ENCODE measurements at regions not wholly inside any gene's neighbourhood (a gene's known extent, or its start where the extent isn't known, plus 50 kb on each side); places are given as distances from the start of the nearest gene placed in this dataset.

DNA sequence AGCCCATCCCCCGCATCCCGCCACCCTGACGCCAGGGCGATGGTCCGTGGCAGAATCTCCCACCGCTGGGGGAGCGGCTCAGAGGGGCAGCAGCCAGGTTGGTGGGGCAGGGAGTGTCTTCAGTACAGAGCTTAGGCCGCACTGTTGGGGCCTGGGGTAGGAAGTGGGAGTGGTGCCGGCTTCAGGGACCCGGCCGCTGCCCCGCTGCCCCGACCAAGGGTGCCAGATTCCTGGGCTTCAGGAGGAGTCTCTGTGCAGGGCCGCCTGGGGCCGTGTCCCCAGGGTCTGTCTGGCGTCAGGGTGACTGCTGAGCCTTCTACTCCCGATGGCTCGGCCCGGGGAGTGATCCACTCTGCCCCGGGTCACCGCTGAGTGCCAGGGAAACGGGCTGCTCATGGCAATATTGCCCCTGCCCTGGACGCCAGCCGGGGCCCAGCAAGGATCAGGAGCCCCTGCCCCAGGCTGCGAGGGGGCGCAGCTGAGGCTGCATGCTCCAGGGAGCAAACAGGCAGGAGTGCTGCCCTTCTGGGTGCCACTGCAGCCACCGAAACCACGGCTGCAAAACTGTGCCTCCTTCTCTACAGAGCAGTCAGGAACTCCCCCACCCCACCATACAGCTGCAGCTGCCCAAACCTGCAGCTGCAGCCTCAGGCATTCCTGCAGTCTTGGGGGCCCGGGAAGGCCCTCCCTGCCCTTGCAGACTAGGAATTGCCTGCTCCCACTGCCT, 1206.1 kb downstream of the ARAP2 start:
- Histone ChIP-seq H3K36me3 (no peaks in the 10 kb centered on the region), H3K4me3 (no peak overlapping the region), H3K27me3 (no peaks in the 10 kb centered on the region), H3K4me1 (no peaks in the 10 kb centered on the region), H3K9me3 (peaks cover 0 to 5% (median 0%) of the 10 kb centered on the region in 4 donors), H3K27ac (replicated peaks in 1 of 4) (no peak overlapping the region)
- intact Hi-C loops (cut with DNase I): no loop called here
- no peak for DNase-seq (ENCODE audit: extremely low spot score)
- 93% methylated on average over 14 of the region's 29 CpGs for WGBS
- TF ChIP-seq EP300 (IDR thresholded peaks at IDR 0.05) (no peak), POLR2AphosphoS5 (IDR thresholded peaks at IDR 0.05) (no peak), POLR2A (IDR thresholded peaks at IDR 0.05; ENCODE audit: low read depth) (no peak)
- TF ChIP-seq, protein P1, sequence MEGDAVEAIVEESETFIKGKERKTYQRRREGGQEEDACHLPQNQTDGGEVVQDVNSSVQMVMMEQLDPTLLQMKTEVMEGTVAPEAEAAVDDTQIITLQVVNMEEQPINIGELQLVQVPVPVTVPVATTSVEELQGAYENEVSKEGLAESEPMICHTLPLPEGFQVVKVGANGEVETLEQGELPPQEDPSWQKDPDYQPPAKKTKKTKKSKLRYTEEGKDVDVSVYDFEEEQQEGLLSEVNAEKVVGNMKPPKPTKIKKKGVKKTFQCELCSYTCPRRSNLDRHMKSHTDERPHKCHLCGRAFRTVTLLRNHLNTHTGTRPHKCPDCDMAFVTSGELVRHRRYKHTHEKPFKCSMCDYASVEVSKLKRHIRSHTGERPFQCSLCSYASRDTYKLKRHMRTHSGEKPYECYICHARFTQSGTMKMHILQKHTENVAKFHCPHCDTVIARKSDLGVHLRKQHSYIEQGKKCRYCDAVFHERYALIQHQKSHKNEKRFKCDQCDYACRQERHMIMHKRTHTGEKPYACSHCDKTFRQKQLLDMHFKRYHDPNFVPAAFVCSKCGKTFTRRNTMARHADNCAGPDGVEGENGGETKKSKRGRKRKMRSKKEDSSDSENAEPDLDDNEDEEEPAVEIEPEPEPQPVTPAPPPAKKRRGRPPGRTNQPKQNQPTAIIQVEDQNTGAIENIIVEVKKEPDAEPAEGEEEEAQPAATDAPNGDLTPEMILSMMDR (IDR thresholded peaks at IDR 0.05): no peak

DNA sequence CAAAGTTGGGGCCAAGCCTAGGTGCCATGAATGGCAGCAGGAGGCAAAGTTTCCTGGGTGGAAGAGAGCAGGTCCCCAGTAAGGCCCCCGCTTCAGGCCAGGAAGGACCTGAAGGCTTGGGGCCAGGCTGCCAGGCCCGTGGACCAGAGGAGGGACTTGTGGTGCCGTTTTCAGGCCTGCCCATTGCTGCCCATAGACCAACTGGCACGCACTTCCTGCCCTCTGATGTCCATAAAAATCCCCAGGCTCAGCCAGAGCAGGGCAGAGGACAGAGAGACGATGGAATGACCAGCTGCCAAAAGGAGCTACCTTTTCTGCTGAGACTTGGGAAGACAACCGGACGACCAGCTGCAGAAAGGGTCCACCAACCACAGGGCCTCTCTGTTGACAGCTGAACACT, 1205.5 kb downstream of the ARAP2 start:
- intact Hi-C loops (cut with DNase I): no loop called here
- 100% methylated on average over 1 of the region's 7 CpGs for WGBS
- Histone ChIP-seq H3K27ac (replicated peaks in 1 of 4) (no peak overlapping the region), H3K27me3 (no peaks in the 10 kb centered on the region), H3K9me3 (peaks cover 0 to 5% (median 0%) of the 10 kb centered on the region in 4 donors), H3K36me3 (no peaks in the 10 kb centered on the region), H3K4me1 (no peaks in the 10 kb centered on the region), H3K4me3 (no peak overlapping the region)
- no peak for DNase-seq (ENCODE audit: extremely low spot score)
- TF ChIP-seq EP300 (IDR thresholded peaks at IDR 0.05) (no peak), POLR2AphosphoS5 (IDR thresholded peaks at IDR 0.05) (no peak), POLR2A (IDR thresholded peaks at IDR 0.05; ENCODE audit: low read depth) (no peak)
- TF ChIP-seq, protein P1 (IDR thresholded peaks at IDR 0.05): no peak

DNA sequence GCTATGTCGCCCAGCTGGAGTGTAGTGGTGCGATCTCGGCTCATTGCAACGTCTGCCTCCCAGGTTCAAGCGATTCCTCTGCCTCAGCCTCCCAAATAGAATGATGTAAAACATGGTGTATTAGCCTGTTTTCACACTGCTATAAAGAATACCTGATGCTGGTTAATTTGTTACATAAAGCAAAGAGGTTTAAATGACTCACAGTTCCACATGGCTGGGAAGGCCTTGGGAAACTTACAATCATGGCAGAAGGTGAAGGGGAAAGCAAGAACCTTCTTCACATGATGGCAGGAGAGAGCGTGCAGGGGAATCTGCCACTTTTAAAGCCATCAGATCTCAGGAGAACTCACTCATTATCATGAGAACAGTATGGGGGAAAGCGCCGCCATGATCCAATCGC, 1191.8 kb downstream of the ARAP2 start:
- Histone ChIP-seq H3K9me3 (no peaks in the 10 kb centered on the region), H3K4me1 (no peaks in the 10 kb centered on the region), H3K36me3 (no peaks in the 10 kb centered on the region), H3K4me3 (no peak overlapping the region), H3K27me3 (no peaks in the 10 kb centered on the region), H3K27ac (replicated peaks in 1 of 4) (no peak overlapping the region)
- intact Hi-C loops (cut with DNase I): no loop called here
- WGBS: 94% methylated on average over 9 of the region's 9 CpGs
- TF ChIP-seq EP300 (IDR thresholded peaks at IDR 0.05): no peak
- TF ChIP-seq, protein P1 (IDR thresholded peaks at IDR 0.05): no peak
- no peak for TF ChIP-seq POLR2AphosphoS5 (IDR thresholded peaks at IDR 0.05)
- TF ChIP-seq POLR2A (IDR thresholded peaks at IDR 0.05; ENCODE audit: low read depth): no peak
- no peak for DNase-seq (ENCODE audit: extremely low spot score)

DNA sequence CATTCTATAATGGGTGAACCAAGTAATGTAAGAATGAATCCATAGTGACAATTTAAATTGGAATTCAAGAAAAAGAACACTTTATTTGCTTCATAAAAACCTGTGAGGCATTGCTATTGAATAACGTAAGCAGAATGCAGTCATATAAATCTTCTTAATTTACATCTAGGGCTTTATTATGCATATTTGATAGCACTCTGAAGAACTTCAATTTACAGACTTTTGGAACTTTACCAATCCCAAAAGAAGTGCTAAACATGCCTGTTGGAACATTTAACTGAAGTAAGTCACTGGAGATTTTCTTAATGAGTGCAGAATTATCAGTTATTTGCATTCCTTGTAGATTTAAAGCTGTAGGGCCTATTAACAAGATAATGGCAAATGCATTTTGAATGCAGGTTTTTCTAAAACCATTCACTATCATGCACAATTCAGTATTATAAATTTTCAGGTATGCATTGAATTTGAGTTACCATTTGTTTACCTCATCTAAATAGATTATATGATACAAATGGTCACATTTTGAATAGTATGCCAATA, 1181.2 kb downstream of the ARAP2 start:
- intact Hi-C loops (cut with DNase I): no loop called here
- Histone ChIP-seq H3K27ac (replicated peaks in 1 of 4) (no peak overlapping the region), H3K4me1 (no peaks in the 10 kb centered on the region), H3K27me3 (no peaks in the 10 kb centered on the region), H3K9me3 (no peaks in the 10 kb centered on the region), H3K4me3 (no peak overlapping the region), H3K36me3 (no peaks in the 10 kb centered on the region)
- no peak for DNase-seq (ENCODE audit: extremely low spot score)
- TF ChIP-seq POLR2AphosphoS5 (IDR thresholded peaks at IDR 0.05) (no peak), POLR2A (IDR thresholded peaks at IDR 0.05; ENCODE audit: low read depth) (no peak), EP300 (IDR thresholded peaks at IDR 0.05) (no peak)
- TF ChIP-seq, protein P1 (IDR thresholded peaks at IDR 0.05): no peak
- WGBS: 68% methylated on average over 1 of the region's 1 CpG
